GM18951 (cell line): ENCODE measurements at regions not wholly inside any gene's neighbourhood (a gene's known extent, or its start where the extent isn't known, plus 50 kb on each side); places are given as distances from the start of the nearest gene placed in this dataset.

ENCODE experiments used
- POLR2A ChIP-seq: IDR thresholded peaks from 4 replicates; pipeline ENCODE4 v1.6.1; 2011; ENCODE audit warnings: mild to moderate bottlenecking; ENCODE audit not compliant: insufficient read length, insufficient read depth; ENCODE audit errors: extremely low read depth
- in situ Hi-C: fragments of 300-500 bp; cut with MboI; formaldehyde crosslinking; loops from one replicate; pipeline ENCODE4 v1.12.0; 2022; ENCODE audit warnings: low sequenced_read_pairs, mixed read lengths, inconsistent platforms; ENCODE audit not compliant: unreplicated experiment

- TF ChIP-seq POLR2A, result no peak
- in situ Hi-C loops, result no loop called here
These were observed 139.9 kb upstream of the PITRM1 start for GRCh38 chr10:3312403-3312940.

- in situ Hi-C loops, result no loop called here
- no peak for TF ChIP-seq POLR2A
These were observed 137.6 kb upstream of the PITRM1 start for GRCh38 chr10:3310016-3310784.

DNA sequence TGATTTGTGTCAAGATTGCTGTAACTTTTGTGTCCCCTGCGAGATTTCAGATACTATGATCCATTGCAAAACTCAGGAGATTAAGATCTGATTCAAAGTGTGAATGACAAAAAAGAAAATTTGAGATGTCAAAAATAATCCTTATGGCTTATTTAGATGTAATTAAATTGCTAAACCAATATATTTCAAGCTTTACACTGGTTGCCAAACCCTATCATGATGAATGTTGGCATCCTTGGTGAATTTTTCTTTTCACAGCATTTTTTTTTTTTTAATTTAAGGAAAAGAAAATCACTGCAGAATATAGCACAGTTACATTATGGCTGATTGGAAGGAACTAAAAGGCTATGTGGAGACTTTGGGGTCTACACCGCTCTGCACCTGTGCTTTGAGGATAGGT lies 133.5 kb upstream of the PITRM1 start:
- TF ChIP-seq POLR2A, result no peak
- in situ Hi-C loops, result no loop called here

- TF ChIP-seq POLR2A, result no peak
- in situ Hi-C loops, result no loop called here
These were observed 123.1 kb upstream of the PITRM1 start for GRCh38 chr10:3295582-3296151.

DNA sequence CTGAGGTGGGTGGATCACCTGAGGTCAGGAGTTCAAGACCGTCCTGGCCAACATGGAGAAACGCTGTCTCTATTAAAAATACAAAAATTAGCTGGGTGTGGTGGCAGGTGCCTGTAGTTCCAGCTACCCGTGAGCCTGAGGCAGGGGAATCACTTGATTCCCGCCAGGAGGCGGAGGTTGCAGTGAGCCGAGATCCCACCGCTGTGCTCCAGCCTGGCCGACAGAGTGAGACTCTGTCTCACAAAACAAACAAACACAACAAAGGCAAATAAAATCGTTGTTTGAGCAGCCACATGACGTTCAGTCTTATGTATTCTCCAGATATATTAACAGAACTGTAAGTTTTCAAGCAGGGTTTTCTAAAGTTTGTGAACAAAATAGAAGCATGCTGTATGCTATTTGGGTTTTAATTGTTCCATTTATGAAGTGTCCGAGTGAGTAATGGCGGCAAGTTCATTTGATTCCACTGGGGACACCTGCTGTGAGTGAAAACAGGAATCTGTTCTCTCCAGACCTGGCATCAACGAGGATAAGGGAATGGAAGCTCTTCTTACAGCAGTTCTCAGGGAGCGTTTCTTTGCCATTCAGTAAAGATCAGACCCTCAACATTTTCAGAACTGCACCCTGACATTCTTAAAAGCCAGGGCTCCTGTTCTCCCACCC lies 122.5 kb upstream of the PITRM1 start:
- no peak for TF ChIP-seq POLR2A
- in situ Hi-C loops, result no loop called here

- no peak for TF ChIP-seq POLR2A
- in situ Hi-C loops, result no loop called here
These were observed 121.2 kb upstream of the PITRM1 start for GRCh38 chr10:3293581-3294431.

GRCh38 chr10:3292636-3293035 lies 120.1 kb upstream of the PITRM1 start:
- no peak for TF ChIP-seq POLR2A
- in situ Hi-C loops, result no loop called here

DNA sequence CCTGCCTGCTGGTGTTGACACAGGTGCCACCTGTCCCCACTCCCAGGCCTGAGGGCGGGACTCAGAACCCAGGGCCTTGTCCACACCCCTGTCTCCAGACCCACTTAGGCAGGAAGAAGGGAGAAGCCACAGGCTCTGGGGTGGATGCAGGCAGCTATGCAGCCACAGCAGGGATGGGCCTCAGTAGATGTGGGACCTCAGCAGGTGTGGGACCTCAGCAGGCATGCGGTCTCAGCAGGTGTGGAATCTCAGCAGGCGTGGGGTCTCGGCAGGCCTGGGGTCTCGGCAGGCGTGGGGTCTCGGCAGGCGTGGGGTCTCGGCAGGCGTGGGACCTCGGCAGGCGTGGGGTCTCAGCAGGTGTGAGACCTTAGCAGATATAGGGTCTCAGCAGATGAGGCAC lies 118.0 kb upstream of the PITRM1 start:
- TF ChIP-seq POLR2A, result no peak
- in situ Hi-C loops, result no loop called here

DNA sequence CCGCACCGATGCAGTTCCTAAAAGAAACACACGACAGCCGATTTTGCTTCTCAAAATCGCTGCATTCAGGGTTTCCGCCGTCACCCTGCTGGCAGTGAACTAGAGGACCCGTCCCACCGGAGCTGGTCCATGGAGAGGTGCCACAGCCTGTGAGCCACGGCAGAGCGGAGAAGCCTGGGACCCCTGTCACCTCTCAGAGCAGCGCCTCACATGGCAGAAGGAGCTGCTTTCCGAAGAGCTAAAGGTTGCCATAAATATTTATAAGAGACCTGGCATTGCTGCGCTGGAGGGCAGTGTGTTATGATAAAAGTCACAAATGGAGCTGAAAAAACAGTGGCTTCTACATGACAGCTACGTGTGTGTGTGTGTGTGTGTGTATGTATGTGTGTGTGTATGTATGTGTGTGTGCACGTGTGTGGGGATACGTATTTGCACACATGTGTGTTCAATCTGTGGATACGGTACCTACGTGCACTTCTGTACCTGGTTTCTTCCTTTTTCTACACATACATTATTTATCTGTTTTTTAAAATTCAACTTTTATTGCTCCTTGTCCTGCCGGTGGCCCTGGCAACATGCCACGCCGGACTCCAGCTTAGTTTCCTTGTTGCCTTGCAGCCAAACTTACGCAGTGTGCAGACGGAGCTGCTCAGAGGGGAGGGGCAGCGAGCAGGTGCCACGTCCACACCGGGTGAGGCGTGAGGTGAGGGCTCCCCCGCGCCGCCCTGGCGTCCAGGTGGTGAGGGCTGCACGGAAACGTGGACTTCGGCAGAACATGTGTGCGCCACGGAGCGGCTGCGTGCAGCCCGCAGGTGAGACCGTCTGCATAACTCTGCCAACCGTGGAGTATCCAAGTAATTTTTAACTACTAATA lies 115.2 kb upstream of the PITRM1 start:
- in situ Hi-C loops, result no loop called here
- no peak for TF ChIP-seq POLR2A

GRCh38 chr10:3282674-3283017 lies 110.1 kb upstream of the PITRM1 start:
- TF ChIP-seq POLR2A, result no peak
- in situ Hi-C loops, result no loop called here

DNA sequence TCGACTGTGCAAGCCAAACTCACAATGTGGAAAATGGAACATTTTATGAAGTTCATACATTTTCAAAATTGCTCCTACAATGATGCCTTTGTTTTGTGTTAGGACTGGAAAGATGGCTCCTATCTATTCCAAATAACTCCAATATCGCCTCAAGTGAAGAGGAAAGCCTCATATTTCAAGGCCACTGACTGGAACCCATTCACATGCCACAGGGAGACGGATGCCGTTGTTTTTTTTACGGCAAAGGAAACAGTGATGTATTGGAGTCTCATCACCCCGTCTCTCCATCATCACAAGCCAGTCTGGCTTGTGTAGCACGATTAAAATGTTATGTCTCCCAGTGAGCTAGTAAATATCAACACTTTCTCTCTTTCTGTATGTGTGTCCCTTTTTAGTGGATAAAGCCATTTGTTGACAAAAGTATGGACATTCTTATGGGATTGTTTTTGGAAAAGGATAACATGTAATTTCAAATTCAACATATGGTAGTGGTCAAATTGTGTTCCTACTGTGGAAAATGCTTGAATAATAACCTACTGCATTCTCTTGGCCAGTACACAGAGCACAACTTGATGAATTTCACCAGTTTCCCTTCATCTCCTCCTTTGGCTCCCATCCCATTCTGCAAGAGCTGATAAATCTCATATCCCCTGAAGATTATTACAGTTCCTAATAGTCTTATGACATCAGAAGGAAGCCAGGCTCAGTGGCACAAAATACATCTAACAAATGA lies 109.5 kb upstream of the PITRM1 start:
- in situ Hi-C loops, result no loop called here
- no peak for TF ChIP-seq POLR2A

- TF ChIP-seq POLR2A, result no peak
- in situ Hi-C loops, result no loop called here
These were observed 106.2 kb upstream of the PITRM1 start for GRCh38 chr10:3278771-3279170.

- in situ Hi-C loops, result no loop called here
- TF ChIP-seq POLR2A, result no peak
These were observed 105.0 kb upstream of the PITRM1 start for GRCh38 chr10:3277566-3277965.
